HUDEP-2 (cell line): ENCODE measurements at regions not wholly inside any gene's neighbourhood (a gene's known extent, or its start where the extent isn't known, plus 50 kb on each side); places are given as distances from the start of the nearest gene placed in this dataset.

ENCODE experiments used
- DNase-seq, 76 experiments: peaks; one replicate each; lab custom pipeline; 2025; ENCODE audit not compliant: unreplicated experiment in 76 of 76; lab: John Stamatoyannopoulos, UW

- DNase-seq, result no peak
These were observed 469.5 kb upstream of the SALL3 start for GRCh38 chr18:78510091-78510490.

- DNase-seq, result no peak
These were observed 469.0 kb upstream of the SALL3 start for GRCh38 chr18:78510636-78511035.

GRCh38 chr18:78511666-78512601 lies 467.7 kb upstream of the SALL3 start:
- DNase-seq, result no peak

- no peak for DNase-seq
These were observed 464.5 kb upstream of the SALL3 start for GRCh38 chr18:78514910-78515670.

- DNase-seq, result no peak
These were observed 462.3 kb upstream of the SALL3 start for GRCh38 chr18:78517328-78517727.

- DNase-seq, result no peak
These were observed 461.6 kb upstream of the SALL3 start for GRCh38 chr18:78517973-78518372.

- DNase-seq, result no peak
These were observed 460.8 kb upstream of the SALL3 start for GRCh38 chr18:78518805-78519204.

GRCh38 chr18:78519394-78520062 lies 460.1 kb upstream of the SALL3 start:
- no peak for DNase-seq

- no peak for DNase-seq
These were observed 458.5 kb upstream of the SALL3 start for GRCh38 chr18:78521136-78521535.

- DNase-seq, result no peak
These were observed 457.9 kb upstream of the SALL3 start for GRCh38 chr18:78521744-78522143.

- DNase-seq, result no peak
These were observed 457.1 kb upstream of the SALL3 start for GRCh38 chr18:78522507-78522906.

- no peak for DNase-seq
These were observed 455.8 kb upstream of the SALL3 start for GRCh38 chr18:78523850-78524249.

GRCh38 chr18:78525366-78526111 lies 454.1 kb upstream of the SALL3 start:
- no peak for DNase-seq

GRCh38 chr18:78526275-78526674 lies 453.3 kb upstream of the SALL3 start:
- no peak for DNase-seq

GRCh38 chr18:78526923-78527711 lies 452.5 kb upstream of the SALL3 start:
- DNase-seq, result no peak

- DNase-seq, result no peak
These were observed 451.6 kb upstream of the SALL3 start for GRCh38 chr18:78527984-78528383.

GRCh38 chr18:78528411-78529258 lies 451.0 kb upstream of the SALL3 start:
- DNase-seq, result no peak

GRCh38 chr18:78531637-78532036 lies 448.0 kb upstream of the SALL3 start:
- DNase-seq, result no peak
